Fibroblast of lung (primary cell): ENCODE measurements at regions not wholly inside any gene's neighbourhood (a gene's known extent, or its start where the extent isn't known, plus 50 kb on each side); places are given as distances from the start of the nearest gene placed in this dataset.
A peak's percentile ranks its signal among the peaks of the same experiment; 100 is the strongest.

Source experiments
- CTCF ChIP-seq, 2 donors: IDR thresholded peaks in 1 of 2; conservative IDR thresholded peaks in 1 of 2; 1 replicate in 1 of 2; 2 replicates in 1 of 2; pipeline ENCODE4 v1.5.1; 2011 to 2012; ENCODE audit warnings: low read length in 2 of 2, control low read depth in 1 of 2, inconsistent platforms in 1 of 2, low read depth in 1 of 2, mild to moderate bottlenecking in 1 of 2
- EZH2 ChIP-seq: IDR thresholded peaks from 2 replicates; pipeline ENCODE4 v1.5.1; 2012; ENCODE audit warnings: low read length, control low read depth, mild to moderate bottlenecking; ENCODE audit errors: missing control alignments

- peak; percentile 39 to 59 for TF ChIP-seq CTCF (conservative IDR thresholded peaks at IDR 0.05 in 1 of 2, IDR thresholded peaks at IDR 0.05 in 1 of 2; ENCODE audit: low read depth in 1 of 2, low read length in 2 of 2)
- no peak for TF ChIP-seq EZH2
Observed at GRCh38 chr14:101665478-101666078, 95.9 kb upstream of the PPP2R5C start.
